Body of pancreas (tissue), 4 donors: ENCODE measurements at regions not wholly inside any gene's neighbourhood (a gene's known extent, or its start where the extent isn't known, plus 50 kb on each side); places are given as distances from the start of the nearest gene placed in this dataset.

Experiments
- CTCF ChIP-seq, 7 experiments: fragments of 450-650 bp in 4 of 7; fragments of 200-600 bp in 3 of 7; sonication (generic) in 3 of 7; IDR thresholded peaks; one replicate each; pipeline ENCODE4 v1.5.1; 2016 to 2019; ENCODE audit warnings: antibody characterized with exemption in 7 of 7
- POLR2A ChIP-seq, 3 donors: fragments of 450-650 bp; IDR thresholded peaks; one replicate each; pipeline ENCODE4 v1.6.1; 2016; ENCODE audit warnings: antibody characterized with exemption in 3 of 3, mild to moderate bottlenecking in 2 of 3

DNA sequence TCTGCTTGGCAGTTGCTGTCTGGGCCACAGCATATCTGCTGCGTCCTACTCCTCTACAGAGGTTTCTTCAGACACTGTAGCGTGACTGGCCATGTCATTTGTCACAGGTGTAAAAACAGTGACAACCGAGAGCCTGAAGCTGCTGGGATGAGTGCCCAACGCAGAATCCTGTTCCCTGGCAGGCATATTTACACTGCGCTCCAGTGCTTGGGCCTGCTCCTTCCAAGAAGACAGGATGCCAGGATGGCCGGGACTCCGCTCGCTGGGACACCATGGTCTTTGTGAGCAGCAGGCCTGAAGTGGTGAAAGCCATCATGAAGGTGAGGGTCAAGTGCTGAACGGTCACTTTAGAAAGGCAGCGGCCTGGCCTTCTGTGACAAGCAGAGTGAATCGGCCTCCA lies 171.4 kb downstream of the EMP1 start:
- TF ChIP-seq CTCF (IDR thresholded peaks at IDR 0.05) (no peak), POLR2A (IDR thresholded peaks at IDR 0.05) (no peak)
